Activated CD8-positive, alpha-beta T cell treated with anti-CD3 and anti-CD28 coated beads for 36 hours (primary cell): ENCODE measurements at regions not wholly inside any gene's neighbourhood (a gene's known extent, or its start where the extent isn't known, plus 50 kb on each side); places are given as distances from the start of the nearest gene placed in this dataset.

ENCODE experiments used
- ATAC-seq: fragments of 200-7000 bp; cut with Tn5 transposase; one replicate; pipeline ENCODE4 v1.10.0; 2021; ENCODE audit warnings: mild to moderate bottlenecking, moderate library complexity
- CTCF ChIA-PET: fragments of 350-600 bp; sonication (Branson Sonifier 250); formaldehyde crosslinking; loops from one replicate; lab custom pipeline; 2021; ENCODE audit warnings: antibody characterized with exemption; lab: Charles Lee
- POLR2A ChIA-PET: fragments of 350-600 bp; sonication (Branson Sonifier 250); formaldehyde crosslinking; loops from one replicate; lab custom pipeline; 2021; ENCODE audit warnings: antibody characterized with exemption; lab: Charles Lee
- DNase-seq: peaks from one replicate; pipeline ENCODE4 v3.0.0-alpha.2; 2020
- H3K27ac Mint-ChIP-seq: one replicate; pipeline ENCODE4 v1.8.0; 2021; ENCODE audit warnings: mild to moderate bottlenecking, mixed read lengths
- H3K27me3 Mint-ChIP-seq: one replicate; pipeline ENCODE4 v1.8.0; 2021; ENCODE audit warnings: mixed read lengths
- H3K36me3 Mint-ChIP-seq: one replicate; pipeline ENCODE4 v1.8.0; 2021; ENCODE audit warnings: low read depth, mixed read lengths
- H3K4me1 Mint-ChIP-seq: one replicate; pipeline ENCODE4 v1.8.0; 2021; ENCODE audit warnings: low read depth, mixed read lengths
- H3K4me3 Mint-ChIP-seq: one replicate; pipeline ENCODE4 v1.8.0; 2021; ENCODE audit warnings: mild to moderate bottlenecking, moderate library complexity, mixed read lengths
- H3K9me3 Mint-ChIP-seq: one replicate; pipeline ENCODE4 v1.8.0; 2021; ENCODE audit warnings: mixed read lengths
- intact Hi-C: fragments of 100-400 bp; cut with micrococcal nuclease; formaldehyde crosslinking; loops from one replicate; pipeline ENCODE4 v1.10.0; 2022
- TF ChIP-seq, protein P1 (sequence below): fragments of 200-600 bp; IDR thresholded peaks from one replicate; pipeline ENCODE4 v1.8.0; 2022; ENCODE audit warnings: antibody characterized with exemption, mild to moderate bottlenecking

DNA sequence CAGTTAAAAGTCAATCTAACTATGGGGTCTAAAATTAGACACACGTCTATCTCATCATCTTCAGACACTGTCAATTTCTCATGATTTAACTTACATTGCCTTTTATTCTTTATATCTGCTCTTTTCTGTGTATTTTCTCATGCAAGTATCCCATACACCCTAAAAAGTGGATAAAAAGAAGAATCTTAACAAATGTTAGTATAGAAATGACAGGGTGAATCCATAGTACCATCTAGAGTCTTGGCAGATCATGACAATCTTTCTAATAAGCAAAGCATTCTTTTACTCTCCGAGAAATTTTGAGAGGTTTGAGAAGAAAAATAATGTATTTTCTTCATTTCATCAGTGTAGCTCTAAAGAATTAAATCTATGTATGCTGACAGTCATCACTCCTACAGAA, 382.7 kb downstream of the C6orf118 start:
- Mint-ChIP-seq H3K4me3 (no peak overlapping the region), H3K9me3 (no peaks in the 10 kb centered on the region), H3K36me3 (no peaks in the 10 kb centered on the region), H3K4me1 (no peaks in the 10 kb centered on the region), H3K27me3 (no peaks in the 10 kb centered on the region), H3K27ac (no peak overlapping the region)
- ATAC-seq: no peak
- TF ChIP-seq, protein P1, sequence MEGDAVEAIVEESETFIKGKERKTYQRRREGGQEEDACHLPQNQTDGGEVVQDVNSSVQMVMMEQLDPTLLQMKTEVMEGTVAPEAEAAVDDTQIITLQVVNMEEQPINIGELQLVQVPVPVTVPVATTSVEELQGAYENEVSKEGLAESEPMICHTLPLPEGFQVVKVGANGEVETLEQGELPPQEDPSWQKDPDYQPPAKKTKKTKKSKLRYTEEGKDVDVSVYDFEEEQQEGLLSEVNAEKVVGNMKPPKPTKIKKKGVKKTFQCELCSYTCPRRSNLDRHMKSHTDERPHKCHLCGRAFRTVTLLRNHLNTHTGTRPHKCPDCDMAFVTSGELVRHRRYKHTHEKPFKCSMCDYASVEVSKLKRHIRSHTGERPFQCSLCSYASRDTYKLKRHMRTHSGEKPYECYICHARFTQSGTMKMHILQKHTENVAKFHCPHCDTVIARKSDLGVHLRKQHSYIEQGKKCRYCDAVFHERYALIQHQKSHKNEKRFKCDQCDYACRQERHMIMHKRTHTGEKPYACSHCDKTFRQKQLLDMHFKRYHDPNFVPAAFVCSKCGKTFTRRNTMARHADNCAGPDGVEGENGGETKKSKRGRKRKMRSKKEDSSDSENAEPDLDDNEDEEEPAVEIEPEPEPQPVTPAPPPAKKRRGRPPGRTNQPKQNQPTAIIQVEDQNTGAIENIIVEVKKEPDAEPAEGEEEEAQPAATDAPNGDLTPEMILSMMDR: no peak
- CTCF ChIA-PET: interaction anchor here (0.6 to 1.8 kb wide), 4 partner anchors 28 to 819 kb away, joined by 3 to 6 read pairs (median 4); no protein-coding TSS in a partner anchor
- POLR2A ChIA-PET: no interaction called here
- no peak for DNase-seq
- intact Hi-C loops: no loop called here

DNA sequence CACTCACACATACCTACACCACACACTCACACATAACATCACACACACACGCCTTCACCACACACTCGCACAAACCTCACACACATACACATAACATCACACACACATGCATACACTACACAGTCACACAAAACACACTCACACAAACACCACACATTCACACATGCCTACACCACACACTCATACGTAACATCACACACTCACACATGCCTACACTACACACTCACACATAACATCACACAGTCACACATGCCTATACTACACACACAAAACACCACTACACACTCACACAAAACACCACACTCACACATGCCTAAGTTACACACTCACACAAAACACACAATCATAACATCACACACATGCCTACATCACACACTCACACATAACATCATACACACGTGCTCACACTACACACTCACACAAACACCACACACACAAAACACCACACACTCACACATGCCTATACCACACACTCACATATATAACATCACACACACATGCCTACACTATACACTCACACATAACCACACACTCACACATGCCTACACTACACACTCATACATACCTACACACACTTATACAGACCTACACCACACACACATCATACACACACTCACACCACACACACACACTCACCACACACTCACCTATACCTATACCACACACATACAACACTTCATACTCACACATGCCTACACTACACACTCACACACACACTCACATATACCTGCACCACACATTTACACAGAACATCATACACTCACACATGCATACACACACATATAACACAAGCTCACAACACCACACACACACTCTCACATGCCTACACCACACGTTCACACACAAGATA, 383.5 kb downstream of the C6orf118 start:
- POLR2A ChIA-PET: no interaction called here
- CTCF ChIA-PET: no interaction called here

GRCh38 chr6:164924674-164925073, 384.7 kb downstream of the C6orf118 start:
- ChIA-PET CTCF (no interaction called here), POLR2A (interaction anchor here (0.6 kb wide), 1 partner anchor 1462 kb away, joined by 3 read pairs; no protein-coding TSS in a partner anchor)
- ATAC-seq (no peak), DNase-seq (no peak)
- no peak overlapping the region for H3K27ac Mint-ChIP-seq
- no peaks in the 10 kb centered on the region for H3K4me1 Mint-ChIP-seq
- H3K36me3 Mint-ChIP-seq: no peaks in the 10 kb centered on the region
- TF ChIP-seq, protein P1: no peak
- no peak overlapping the region for H3K4me3 Mint-ChIP-seq
- no peaks in the 10 kb centered on the region for H3K9me3 Mint-ChIP-seq
- no peaks in the 10 kb centered on the region for H3K27me3 Mint-ChIP-seq
- intact Hi-C loops: no loop called here

More for the DNA sequence above, 383.5 kb downstream of the C6orf118 start:
- TF ChIP-seq, protein P1: no peak
- H3K9me3 Mint-ChIP-seq: no peaks in the 10 kb centered on the region
- intact Hi-C loops: no loop called here
- H3K4me1 Mint-ChIP-seq: no peaks in the 10 kb centered on the region
- no peak overlapping the region for H3K4me3 Mint-ChIP-seq
- no peaks in the 10 kb centered on the region for H3K27me3 Mint-ChIP-seq
- no peaks in the 10 kb centered on the region for H3K36me3 Mint-ChIP-seq
- no peak overlapping the region for H3K27ac Mint-ChIP-seq
- DNase-seq: no peak
- ATAC-seq: no peak

DNA sequence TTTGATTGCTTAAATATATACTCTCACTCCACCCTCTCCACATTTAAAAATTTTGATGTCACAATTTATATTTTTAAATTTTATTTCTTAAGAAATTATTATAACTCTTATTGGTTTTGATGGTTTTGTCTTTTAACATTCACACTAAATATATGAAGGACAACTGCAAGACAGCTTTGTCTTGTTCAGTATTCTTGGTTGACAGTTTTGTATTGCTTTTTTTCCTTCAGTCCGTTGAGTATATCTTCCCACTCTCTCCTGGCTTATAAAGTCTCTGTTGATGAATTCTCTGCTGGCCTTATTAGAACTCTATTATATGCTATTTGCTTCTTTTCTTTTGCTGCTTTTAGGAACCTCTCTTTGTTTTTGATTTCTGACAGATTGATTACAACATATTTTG, 392.2 kb downstream of the C6orf118 start:
- Mint-ChIP-seq H3K27ac (no peak overlapping the region), H3K27me3 (no peaks in the 10 kb centered on the region), H3K9me3 (peaks cover 3% of the 10 kb centered on the region), H3K4me1 (no peaks in the 10 kb centered on the region), H3K4me3 (no peak overlapping the region), H3K36me3 (no peaks in the 10 kb centered on the region)
- intact Hi-C loops: no loop called here
- TF ChIP-seq, protein P1: no peak
- ATAC-seq (no peak), DNase-seq (no peak)
- CTCF ChIA-PET: no interaction called here
- POLR2A ChIA-PET: no interaction called here

- ChIA-PET CTCF (no interaction called here), POLR2A (interaction anchor here (0.6 kb wide), 1 partner anchor 10 kb away, joined by 3 read pairs; no protein-coding TSS in a partner anchor)
- DNase-seq (no peak), ATAC-seq (no peak)
- Mint-ChIP-seq H3K27me3 (no peaks in the 10 kb centered on the region), H3K9me3 (peaks cover 3% of the 10 kb centered on the region), H3K4me3 (no peak overlapping the region), H3K4me1 (no peaks in the 10 kb centered on the region), H3K36me3 (no peaks in the 10 kb centered on the region), H3K27ac (no peak overlapping the region)
- TF ChIP-seq, protein P1: no peak
- intact Hi-C loops: no loop called here
Observed at GRCh38 chr6:164916087-164916486, 393.3 kb downstream of the C6orf118 start.
